ENCODE measurements at regions not wholly inside any gene's neighbourhood (a gene's known extent, or its start where the extent isn't known, plus 50 kb on each side); places are given as distances from the start of the nearest gene placed in this dataset.

- Histone ChIP-seq H3K79me1 (ENCODE audit: low read depth in 1 of 2, low read length in 2 of 2) (no peaks in the 10 kb centered on the region), H2BK15ac (ENCODE audit: low read depth, low read length) (no peak overlapping the region), H4K91ac (ENCODE audit: insufficient read depth, low read depth, low read length) (no peak overlapping the region), H2BK120ac (ENCODE audit: low read depth, low read length) (no peak overlapping the region), H4K20me1 (ENCODE audit: insufficient read depth, low read length) (no peaks in the 10 kb centered on the region), H2AK5ac (ENCODE audit: low read depth, low read length) (no peak overlapping the region), H2AFZ (replicated peaks; ENCODE audit: low read length, poor library complexity) (no peak overlapping the region), H2BK20ac (ENCODE audit: low read depth, low read length) (no peak overlapping the region), H3K23ac (ENCODE audit: low read depth, low read length) (no peak overlapping the region), H3K27me3 (ENCODE audit: control insufficient read depth, insufficient read depth, low read length) (no peaks in the 10 kb centered on the region), H3K9me3 (ENCODE audit: control insufficient read depth, insufficient read depth, low read length) (peaks cover 57% of the 10 kb centered on the region), H4K8ac (ENCODE audit: low read depth in 2 of 2, low read length in 2 of 2) (no peak overlapping the region), H3K9me1 (ENCODE audit: insufficient read depth, low read length) (no peaks in the 10 kb centered on the region), H3K18ac (ENCODE audit: low read depth, low read length) (no peak overlapping the region), H3K27ac (ENCODE audit: insufficient read depth, low read length) (no peak overlapping the region), H2AK9ac (replicated peaks; ENCODE audit: low read depth, low read length, poor library complexity) (no peak overlapping the region), H3K56ac (ENCODE audit: extremely low read depth, insufficient read depth, low read length) (no peak overlapping the region), H3K4ac (ENCODE audit: low read depth, low read length) (no peak overlapping the region), H3K4me3 (ENCODE audit: insufficient read depth, low read depth, low read length) (no peak overlapping the region), H3K9ac (ENCODE audit: low read depth, low read length) (no peak overlapping the region), H3K4me2 (ENCODE audit: low read depth, low read length) (no peak overlapping the region), H4K5ac (ENCODE audit: low read depth, low read length) (no peak overlapping the region), H3K36me3 (ENCODE audit: control insufficient read depth, insufficient read depth, low read length) (no peaks in the 10 kb centered on the region), H3K14ac (replicated peaks; ENCODE audit: low read depth, low read length) (no peak overlapping the region), H2BK5ac (ENCODE audit: low read depth, low read length, poor library complexity, severe bottlenecking) (no peak overlapping the region), H3K4me1 (ENCODE audit: control insufficient read depth, insufficient read depth, low read length) (no peaks in the 10 kb centered on the region)
- in situ Hi-C loops (cut with MboI; ENCODE audit: low sequenced_read_pairs), result no loop called here
- TF ChIP-seq SMC3 (IDR thresholded peaks at IDR 0.05; ENCODE audit: low read depth, low read length) (no peak), BHLHE40 (IDR thresholded peaks at IDR 0.05; ENCODE audit: low read depth, low read length) (no peak), POLR2A (IDR thresholded peaks at IDR 0.05; ENCODE audit: low read depth, low read length) (no peak), RFX5 (IDR thresholded peaks at IDR 0.05; ENCODE audit: low read depth, low read length) (no peak), CEBPB (IDR thresholded peaks at IDR 0.05; ENCODE audit: low read depth, low read length) (no peak), CTCF (conservative IDR thresholded peaks at IDR 0.05; ENCODE audit: low read depth, low read length) (no peak)
- WGBS, 2 experiments (ENCODE audit: extremely low coverage in 2 of 2, insufficient read length in 1 of 2), result 27% methylated on average over 10 of the region's 26 CpGs; no CpG with 5 or more reads in 1 of the 2 experiments
- ATAC-seq (ENCODE audit: low read depth), result no peak
- no TSS peak for BruUV-seq (replicated peaks)
- POLR2A ChIA-PET (ENCODE audit: unreplicated experiment), result no interaction called here
- CTCF ChIA-PET, result no interaction called here
- intact Hi-C loops (cut with micrococcal nuclease), result no loop called here
- DNase-seq, result no peak
- dilution Hi-C loops (cut with HindIII; ENCODE audit: low sequenced_read_pairs, unreplicated experiment), result no loop called here
Measured at GRCh38 chr22:49087716-49088601, 739.7 kb downstream of the BRD1 start.

Data from IMR-90 (cell line).